ENCODE measurements at regions not wholly inside any gene's neighbourhood (a gene's known extent, or its start where the extent isn't known, plus 50 kb on each side); places are given as distances from the start of the nearest gene placed in this dataset.

- DNase-seq (ENCODE audit: low read depth in 2 of 2): no peak
Observed at GRCh38 chr5:96035796-96036195, 74.1 kb upstream of the ELL2 start.

DNA sequence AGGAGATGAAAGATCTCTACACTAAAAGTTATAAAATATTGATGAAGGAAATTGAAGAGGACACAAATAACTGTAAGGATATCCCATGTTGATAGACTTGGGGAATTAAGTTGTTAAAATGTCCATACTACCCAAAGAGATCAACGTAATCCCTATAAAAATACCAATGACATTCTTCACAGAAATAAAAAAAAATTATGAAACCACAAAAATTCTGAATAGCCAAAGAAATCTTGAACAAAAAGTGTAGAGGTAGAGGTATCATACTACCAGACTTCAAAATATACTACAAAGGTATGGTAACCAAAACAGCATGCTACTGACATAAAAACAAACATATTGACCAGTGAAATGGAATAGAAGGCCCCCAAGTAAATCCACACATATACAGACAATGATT, 71.5 kb upstream of the ELL2 start:
- no peak for DNase-seq (ENCODE audit: low read depth in 2 of 2)

DNA sequence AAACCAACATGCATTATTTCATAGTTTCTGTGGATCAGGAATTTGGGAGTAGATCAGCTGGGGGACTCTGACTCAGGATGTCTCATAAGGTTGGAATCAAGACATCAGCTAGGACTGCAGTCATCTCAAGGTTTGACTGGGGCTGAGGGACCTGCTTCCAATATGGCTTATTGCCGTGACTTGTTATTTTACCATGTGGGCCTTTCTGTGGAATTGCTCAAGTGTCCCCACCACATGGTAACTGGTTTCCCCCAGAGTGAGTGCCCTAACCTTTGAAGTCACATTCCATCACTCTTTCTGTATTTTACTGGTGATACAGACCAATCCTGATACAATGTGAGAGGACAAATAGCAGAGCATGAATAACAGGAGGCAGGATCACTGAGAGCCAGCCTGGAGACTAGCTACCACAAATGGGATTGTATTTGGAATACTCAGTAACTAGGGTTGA, 70.2 kb upstream of the ELL2 start:
- DNase-seq (ENCODE audit: low read depth in 2 of 2): no peak

- DNase-seq (ENCODE audit: low read depth in 2 of 2): no peak
Observed at GRCh38 chr5:96031180-96031579, 69.5 kb upstream of the ELL2 start.

GRCh38 chr5:96026406-96027041, 64.9 kb upstream of the ELL2 start:
- no peak for DNase-seq (ENCODE audit: low read depth in 2 of 2)

- no peak for DNase-seq (ENCODE audit: low read depth in 2 of 2)
Observed at GRCh38 chr5:96024683-96025475, 63.2 kb upstream of the ELL2 start.

DNA sequence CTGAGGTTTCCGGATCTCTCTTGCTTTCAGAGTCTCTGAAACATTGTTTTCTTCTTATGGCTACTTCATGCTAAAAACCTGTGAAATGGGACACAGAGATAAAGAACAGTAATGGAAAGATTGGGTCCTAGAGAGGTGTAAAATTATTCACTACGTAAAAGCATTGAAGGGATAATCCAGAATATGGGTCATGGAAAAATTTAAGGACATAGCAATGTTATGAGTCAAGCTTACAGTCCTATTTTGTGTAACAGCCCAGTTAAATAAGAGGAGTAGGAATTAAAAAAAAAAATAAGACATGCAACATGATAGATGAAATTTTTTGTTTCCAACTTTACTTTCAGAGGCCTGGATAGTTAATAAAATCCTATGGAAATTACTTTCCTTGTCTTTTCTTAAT, 61.9 kb upstream of the ELL2 start:
- no peak for DNase-seq (ENCODE audit: low read depth in 2 of 2)

GRCh38 chr5:96022971-96023370, 61.3 kb upstream of the ELL2 start:
- DNase-seq (ENCODE audit: low read depth in 2 of 2): no peak

DNA sequence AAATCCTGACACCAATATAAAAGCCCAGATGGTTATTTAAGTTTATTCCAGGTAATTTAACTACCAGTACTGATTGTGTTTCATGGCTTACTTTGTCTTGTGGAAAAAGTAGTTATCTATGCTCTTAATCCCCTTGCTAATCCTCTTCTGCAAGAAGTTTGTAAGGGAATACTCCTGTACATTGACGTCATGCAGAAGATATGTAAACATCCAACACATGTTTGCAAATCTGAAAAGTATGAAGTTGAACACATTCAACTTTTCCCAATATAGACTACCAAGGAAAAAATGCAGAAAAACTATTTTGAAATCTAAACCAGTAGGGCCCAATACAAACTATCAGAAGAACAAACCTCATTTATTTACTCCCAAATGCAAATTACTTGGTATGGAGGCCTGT, 56.3 kb upstream of the ELL2 start:
- no peak for DNase-seq (ENCODE audit: low read depth in 2 of 2)

- DNase-seq (ENCODE audit: low read depth in 2 of 2): no peak
Observed at GRCh38 chr5:96016216-96016615, 54.6 kb upstream of the ELL2 start.

GRCh38 chr5:96015709-96016108, 54.1 kb upstream of the ELL2 start:
- no peak for DNase-seq (ENCODE audit: low read depth in 2 of 2)

GRCh38 chr5:96014395-96014794, 52.7 kb upstream of the ELL2 start:
- DNase-seq (ENCODE audit: low read depth in 2 of 2): no peak

DNA sequence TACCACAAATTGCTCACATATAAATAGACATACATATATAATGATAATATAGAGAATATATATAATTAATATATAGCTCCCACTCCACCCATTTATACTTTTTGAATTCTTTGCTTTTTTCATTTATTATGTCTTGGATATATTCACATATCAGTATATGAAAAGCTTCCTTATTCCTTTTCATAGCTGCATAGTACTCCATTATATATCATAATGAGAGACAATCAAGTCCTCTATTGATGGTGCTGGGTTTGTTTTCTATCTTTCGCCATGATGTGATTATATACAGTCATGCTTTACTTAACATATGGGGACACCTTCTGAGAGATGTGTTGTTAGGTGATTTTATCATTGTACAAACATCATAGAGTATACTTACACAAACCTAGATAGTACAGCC, 51.6 kb upstream of the ELL2 start:
- no peak for DNase-seq (ENCODE audit: low read depth in 2 of 2)

- no peak for DNase-seq (ENCODE audit: low read depth in 2 of 2)
Observed at GRCh38 chr5:96012399-96012798, 50.7 kb upstream of the ELL2 start.

Data from activated CD8-positive, alpha-beta memory T cell treated with anti-CD3 and anti-CD28 coated beads for 4 hours (primary cell).